HG02885 (cell line): ENCODE measurements at regions not wholly inside any gene's neighbourhood (a gene's known extent, or its start where the extent isn't known, plus 50 kb on each side); places are given as distances from the start of the nearest gene placed in this dataset.
"Not testable (repeated sequence)": the region's sequence is repeated elsewhere in the genome, so short reads cannot be mapped to it uniquely, and the experiment has no call there.

ENCODE experiments used
- ATAC-seq: cut with Tn5 transposase; IDR thresholded peaks from one replicate; pipeline ENCODE4 v1.9.1; 2021; ENCODE audit warnings: mild to moderate bottlenecking; ENCODE audit not compliant: unreplicated experiment, poor library complexity

DNA sequence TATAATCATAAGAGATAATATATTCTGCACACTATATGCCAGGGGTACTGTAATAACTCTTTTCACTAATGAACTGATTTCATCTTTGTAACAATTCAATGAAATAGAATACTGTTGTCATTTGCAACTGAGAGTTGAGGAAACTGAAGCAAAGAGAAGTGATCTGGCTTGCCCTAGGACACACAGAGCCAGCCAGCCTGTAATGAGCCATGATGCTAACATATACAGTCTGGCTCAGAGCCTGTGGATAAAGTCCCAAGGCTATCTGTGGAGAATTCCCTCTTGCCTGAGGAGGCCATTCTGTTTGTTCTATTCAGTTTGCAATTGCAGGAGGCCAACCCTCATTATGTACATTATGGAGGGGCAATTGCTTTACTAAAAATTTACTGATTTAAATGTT is 241.3 kb downstream of the CXCL12 start:
- ATAC-seq: no peak

DNA sequence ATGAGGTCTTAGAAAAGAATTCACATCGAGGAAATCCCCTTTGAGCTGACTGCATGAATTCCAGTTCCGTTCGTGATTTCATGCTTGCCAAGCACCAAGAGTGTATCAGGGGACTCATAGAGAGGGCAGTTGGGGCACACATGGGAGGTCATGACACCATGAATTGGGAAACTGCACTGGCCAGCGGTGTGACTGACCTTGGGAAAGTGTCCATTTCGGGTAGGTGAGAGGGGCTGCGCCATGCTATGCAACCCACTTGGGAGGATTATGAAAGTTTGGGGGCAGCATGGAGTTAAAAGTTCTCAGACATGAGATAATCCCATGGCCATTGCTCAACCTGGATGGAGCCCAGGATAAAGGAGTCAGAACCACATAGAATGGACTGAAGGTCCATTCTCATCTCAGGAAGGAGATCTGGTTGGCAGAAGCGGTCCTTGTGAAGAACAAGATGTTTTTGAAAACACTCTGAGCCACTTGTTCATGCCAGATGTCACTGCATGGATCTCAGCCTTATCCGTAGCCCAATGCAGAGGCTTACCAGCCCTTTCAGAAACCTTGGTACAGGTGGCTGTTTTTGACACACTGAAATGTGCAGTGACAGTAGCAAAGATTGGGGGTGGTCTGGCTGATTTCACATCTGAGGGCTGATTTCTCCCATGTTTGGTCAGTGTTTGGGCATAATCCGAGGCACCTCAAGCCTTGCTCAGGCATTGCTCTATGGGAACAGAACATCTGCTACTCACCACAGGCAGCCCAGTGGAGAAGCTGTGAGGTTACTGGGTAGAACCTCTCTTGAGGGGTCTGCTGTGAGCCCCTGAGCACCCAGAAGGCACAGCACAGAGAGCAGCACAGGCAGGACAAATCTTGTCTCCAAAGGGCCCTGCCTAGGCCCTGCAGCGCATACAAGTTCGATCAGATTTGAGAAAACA is 252.3 kb downstream of the CXCL12 start:
- no peak for ATAC-seq

DNA sequence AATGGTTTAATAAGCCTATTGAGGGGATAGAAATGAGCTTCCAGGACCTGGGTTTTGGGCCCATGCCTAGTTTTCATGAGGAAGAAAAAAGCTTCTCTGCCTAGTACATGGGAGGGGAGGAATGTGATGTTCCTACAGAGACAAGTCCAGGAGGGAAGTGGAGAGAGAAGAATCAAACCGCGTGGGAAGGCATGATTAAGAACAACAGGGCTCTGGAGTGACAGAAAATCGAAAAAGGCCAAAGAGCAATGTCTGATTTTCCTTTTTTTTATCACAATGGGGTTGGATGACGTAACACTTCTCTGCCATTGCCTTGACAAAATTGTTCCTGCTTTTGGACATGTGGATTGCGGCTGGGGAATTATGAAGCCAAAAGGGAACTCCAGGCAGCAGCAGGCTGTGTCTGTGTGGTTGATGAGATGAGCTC is 258.6 kb downstream of the CXCL12 start:
- no peak for ATAC-seq

DNA sequence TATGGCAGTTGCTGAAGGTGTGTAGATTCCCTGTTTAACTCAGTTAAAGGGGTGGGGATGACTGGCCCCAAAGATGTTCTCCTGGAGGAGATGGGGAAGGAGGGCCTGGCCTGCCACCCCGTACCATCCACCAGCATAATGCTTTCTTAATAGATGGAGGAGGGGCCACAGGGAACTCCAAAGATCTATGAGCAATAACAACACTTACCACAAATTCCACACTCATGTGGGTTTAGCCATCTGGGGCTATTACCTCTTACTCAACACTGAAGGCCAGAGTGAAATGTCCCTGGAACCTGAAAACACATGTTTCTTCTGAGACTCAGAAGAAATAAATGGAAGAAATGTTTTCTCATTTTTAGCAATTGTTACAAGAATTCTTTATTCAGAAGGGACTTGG is 259.0 kb downstream of the CXCL12 start:
- ATAC-seq: no peak

DNA sequence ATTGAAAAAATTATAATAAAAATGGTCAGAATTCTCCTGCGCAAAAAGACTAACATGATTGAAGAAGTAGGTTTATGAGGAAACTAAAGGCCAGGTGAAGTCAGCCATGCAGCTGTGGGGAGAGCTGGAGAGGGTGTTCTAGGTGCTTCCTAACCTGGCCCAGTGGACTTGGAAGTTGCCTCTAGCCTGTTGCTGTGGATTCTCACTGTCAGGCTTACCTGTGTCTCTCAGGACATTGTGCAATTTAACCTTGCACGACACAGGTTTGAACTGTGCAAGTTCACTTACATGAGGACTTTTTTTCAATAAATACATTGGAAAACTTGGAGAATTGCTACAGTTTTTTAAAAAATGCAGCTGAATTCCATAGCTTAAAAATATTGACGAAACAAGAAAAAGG is 266.4 kb downstream of the CXCL12 start:
- ATAC-seq: no peak

DNA sequence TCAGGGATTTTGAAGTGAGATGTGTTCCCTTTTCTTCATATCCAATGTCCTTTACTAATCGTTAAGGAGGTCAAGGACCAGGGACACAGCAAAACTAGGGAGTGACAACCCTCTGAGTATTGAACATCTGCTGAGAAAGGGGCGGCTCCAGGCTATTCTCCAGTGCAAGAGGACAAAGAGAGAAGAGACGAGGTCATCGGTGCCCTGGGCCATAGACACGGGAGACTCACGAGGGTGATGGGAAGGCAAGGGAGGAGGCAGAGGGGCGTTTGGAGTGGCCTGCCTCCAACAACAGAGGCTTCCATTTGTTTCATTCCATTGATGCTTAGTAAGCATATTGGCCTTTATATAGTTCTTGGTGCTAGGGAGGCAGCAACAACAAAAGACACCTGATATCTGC is 268.4 kb downstream of the CXCL12 start:
- ATAC-seq: no peak

DNA sequence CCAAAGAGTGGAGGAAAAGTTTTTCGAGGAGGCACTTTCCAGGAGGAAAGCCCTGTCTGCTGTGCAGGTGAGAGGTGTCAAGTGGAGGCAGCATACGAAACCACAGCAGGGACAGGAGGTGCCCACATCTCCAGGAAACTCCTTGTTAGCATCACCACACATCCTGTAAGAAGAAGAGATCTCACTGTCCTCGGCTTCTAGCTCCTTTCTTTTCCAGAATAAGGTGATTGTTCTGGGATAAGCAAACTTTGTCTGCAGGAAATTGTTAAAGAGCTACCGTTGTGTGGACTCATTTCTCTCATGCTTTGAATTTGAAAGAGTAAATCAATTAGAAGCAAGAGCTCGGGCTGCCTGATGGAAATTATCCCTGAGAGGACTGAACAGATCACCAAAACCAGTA is 269.4 kb downstream of the CXCL12 start:
- ATAC-seq: no peak

DNA sequence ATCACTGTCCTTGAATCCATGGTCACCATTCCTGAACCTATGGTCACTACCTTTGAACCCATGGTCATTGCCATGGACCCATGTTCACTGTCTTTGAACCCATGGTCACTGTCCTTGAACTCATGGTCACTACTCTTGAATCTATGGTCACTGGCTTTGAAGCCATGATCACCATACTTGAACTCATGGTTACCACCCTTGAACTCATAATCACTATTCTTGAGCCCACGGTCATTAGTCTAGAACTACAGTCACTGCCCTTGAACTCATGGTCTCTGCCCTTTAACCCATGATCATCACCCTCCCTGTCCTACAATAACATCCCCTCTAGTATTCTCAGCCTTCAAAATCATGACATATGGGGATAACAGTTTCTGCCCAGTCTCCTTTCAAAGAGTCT is 270.5 kb downstream of the CXCL12 start:
- no peak for ATAC-seq

DNA sequence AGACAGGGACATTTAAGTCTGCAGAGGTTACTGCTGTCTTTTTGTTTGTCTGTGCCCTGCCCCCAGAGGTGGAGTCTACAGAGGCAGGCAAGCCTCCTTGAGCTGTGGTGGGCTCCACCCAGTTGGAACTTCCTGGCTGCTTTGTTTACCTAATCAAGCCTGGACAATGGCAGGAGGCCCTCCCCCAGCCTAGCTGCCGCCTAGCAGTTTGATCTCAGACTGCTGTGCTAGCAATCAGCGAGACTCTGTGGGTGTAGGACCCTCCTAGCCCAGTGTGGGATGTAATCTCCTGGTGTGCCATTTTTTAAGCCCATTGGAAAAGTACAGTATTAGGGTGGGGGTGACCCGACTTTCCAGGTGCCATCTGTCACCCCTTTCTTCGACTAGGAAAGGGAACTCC is 272.6 kb downstream of the CXCL12 start:
- not testable (repeated sequence) for ATAC-seq

DNA sequence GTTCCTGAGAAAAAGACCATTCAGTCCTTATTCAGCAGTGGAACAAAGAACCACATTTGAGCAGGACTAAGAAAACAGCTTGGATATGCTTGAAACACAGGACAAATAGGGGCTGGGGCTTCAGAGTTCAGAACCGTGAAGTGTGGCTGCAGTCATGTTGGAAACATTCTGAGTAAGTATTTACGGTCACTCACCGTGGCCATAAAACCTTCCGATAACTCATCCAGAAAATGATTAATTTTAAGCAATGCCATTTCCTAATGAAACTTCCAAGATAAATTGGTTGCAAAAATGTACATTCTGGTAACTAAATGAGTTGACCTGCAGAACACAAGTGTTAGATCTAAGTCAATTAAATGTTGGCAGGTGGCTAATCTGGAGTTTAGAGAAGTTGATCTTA is 279.2 kb downstream of the CXCL12 start:
- ATAC-seq: no peak

DNA sequence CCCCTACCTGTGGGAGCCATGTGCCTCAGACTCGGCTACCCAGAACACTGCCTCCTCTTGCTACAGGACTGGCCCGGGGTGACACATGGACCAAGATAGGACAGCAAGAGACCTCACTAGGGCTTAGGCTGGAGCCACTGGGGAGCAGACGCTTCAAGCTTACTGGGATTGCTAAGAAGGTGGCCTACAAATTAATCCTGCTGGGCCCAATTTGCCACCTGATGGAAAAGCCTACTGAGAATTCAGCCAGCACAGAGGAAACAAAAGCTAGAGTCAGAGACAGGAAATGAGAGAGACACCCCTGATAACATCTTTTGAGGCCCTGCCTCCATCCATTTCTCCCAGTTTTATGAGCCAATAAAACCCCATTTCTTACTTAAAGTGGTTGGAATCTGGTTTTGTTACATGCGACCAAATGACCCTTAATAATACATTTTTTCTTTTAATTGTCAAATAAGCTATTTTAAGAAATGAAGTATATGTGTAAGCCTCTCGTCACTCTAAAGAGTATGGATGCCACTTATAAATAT is 282.1 kb downstream of the CXCL12 start:
- no peak for ATAC-seq

DNA sequence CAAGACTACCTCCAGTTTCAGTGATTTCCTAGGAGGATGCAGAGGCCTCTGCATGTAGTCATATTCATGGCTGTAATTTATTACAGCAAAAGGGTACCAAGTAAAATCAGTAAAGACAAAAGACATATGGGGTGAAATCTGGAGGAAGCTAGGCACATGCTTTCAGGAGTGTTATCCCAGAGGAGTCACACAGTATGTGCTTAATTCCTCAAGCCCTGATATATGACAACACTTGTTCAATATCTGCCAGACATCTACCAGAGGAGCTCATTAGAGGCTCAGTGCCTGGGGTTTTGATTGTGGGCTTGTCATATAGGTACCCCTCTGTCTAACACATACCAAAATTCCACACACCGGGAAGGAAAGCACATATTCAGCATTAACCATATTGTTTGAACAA is 283.8 kb downstream of the CXCL12 start:
- ATAC-seq: no peak

DNA sequence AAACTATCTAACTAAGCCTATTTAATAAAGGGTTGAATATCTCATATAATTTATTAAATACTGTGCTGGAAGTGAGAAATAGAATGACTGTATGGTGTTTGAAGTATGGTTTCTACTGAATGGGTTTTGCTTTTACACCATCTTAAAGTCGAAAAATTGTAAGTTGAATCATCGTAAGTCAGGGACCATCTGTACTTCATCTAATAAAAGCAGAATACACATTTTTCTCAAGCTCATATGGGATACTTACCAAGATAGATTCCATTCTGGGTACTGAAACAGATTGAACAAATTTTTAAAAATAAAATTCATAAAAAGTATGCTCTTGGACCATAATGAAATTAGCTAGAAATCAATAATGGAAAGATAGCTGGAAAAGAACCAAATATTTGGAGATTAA is 285.4 kb downstream of the CXCL12 start:
- ATAC-seq: no peak

DNA sequence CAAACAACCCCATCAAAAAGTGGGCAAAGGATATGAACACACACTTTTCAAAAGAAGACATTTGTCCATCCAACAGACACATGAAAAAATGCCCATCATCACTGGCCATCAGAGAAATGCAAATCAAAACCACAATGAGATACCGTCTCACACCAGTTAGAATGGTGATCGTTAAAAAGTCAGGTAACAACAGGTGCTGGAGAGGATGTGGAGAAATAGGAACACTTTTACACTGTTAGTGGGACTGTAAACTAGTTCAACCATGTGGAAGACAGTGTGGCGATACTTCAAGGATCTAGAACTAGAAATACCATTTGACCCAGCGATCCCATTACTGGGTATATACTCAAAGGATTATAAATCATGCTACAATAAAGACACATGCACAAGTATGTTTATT is 288.7 kb downstream of the CXCL12 start:
- not testable (repeated sequence) for ATAC-seq

DNA sequence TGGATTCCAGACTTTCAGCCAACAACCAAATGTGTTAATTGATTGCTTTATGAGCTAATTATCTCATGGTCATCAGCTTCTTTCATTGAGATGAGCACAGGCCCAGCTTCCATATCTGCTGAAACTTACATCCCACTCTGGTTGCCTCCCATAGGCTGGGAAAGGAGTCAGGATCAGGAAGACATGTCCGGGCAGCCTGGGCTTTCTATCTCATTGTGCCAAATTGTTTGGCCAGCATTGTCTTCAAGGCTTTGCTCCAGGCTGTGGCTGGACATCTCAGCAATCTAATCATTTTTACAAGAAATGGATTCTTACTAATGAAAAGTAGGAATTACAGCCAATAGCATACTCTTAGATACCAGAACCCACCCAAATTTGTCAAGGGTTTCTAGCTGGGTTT is 295.2 kb downstream of the CXCL12 start:
- ATAC-seq: no peak

DNA sequence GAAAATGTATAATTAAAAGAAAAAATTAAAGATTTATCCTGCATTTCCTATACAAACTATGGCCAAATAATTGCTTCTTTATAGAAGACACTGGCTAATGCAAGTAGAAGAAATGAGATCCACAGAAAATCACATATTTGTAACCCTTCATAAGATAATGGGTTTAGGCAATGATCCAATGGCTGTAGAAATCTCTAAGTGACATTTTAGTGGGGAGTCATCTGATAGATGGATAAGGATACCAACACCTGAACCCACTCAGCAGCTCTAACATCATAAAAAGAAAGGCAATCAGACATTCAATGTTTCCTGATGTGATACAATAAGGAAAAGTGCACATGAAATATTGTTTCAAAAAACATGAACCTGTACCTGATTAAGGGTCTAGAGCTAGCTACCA is 297.5 kb downstream of the CXCL12 start:
- no peak for ATAC-seq

DNA sequence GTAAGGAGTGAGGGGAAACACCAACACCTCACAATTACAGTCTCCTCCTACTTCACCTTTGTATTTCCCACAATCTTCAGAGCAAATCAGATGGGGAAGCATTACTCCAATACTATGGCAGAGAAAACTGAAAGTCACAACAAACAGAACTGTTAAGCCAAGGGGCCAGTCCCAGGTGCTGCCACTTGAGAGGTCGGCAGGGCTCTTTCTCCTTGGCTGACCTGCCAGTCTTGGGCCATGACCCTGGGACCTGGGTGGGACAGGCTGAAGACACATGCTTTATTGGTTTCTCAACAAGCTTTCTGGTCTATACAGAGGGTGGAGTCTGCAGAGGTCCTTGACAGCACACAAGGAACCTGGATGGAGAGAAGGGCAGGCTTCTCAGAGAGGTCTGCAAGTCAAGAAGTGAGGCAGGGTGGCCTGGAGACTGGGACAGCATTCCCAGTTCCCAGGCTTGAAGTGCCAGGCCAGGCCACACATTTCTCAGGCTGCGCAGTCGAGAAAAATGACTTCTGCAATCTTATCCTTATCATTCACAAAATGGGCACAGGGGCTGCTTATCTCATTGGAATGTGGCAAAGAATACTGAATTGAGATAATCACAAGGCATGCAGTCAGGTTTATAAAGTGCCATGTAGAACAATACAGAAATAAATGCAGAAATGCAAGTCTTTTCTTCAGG is 301.0 kb downstream of the CXCL12 start:
- no peak for ATAC-seq

DNA sequence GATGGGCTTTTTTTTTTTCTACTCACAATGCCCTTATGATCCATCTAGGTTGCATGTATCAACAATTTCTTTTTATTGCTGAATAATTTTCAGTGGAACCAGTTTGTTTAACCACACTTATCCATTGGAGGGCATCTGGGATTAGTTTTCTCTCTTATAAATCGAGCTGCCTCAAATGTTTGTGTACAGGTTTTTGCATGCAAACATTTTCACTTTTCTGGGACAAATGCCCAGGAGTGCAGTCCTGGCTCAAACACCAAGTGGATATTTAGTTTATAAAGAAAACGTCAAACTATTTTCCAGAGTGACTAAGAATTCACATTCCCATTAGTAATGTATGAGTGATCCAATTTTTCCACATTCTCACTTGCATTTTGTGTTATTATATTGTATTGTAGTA is 313.4 kb downstream of the CXCL12 start:
- ATAC-seq: no peak

DNA sequence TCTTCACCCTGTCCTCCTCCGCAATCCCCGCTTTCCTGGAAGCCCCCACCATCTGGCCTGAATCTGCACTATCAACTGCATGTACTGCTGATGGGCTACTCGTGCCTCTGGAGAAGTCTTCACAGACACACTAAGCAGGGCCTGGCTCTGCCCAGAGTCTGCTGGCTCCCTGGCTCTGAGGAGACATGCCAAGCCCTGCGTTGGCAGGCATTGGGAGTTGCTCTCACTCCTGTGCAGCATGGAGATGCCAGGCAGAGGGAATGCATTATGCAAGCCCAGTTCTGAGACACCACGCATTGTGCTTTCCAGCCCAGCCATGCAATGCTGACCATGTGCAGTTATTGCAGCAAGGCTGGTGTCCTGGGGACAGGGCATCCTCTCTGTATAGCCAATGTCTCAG is 314.6 kb downstream of the CXCL12 start:
- no peak for ATAC-seq

DNA sequence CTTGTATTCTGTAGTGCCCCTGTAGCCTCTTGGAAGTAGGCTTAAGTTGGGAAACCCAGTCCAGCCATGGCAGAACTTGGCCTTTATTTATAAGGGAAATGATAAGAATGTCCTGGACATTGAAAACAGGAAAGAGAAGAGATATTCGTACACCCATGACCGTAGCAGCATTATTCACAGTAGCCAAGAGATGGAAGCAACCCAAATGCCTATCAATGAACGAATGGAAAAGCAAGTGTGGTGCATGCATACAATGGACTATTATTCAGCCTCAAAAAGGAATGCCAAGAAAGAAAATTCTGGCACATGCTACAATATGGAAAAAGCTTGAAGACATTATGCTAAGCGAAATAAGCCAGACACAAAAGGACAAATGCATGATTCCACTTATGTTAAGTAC is 315.3 kb downstream of the CXCL12 start:
- ATAC-seq: no peak

DNA sequence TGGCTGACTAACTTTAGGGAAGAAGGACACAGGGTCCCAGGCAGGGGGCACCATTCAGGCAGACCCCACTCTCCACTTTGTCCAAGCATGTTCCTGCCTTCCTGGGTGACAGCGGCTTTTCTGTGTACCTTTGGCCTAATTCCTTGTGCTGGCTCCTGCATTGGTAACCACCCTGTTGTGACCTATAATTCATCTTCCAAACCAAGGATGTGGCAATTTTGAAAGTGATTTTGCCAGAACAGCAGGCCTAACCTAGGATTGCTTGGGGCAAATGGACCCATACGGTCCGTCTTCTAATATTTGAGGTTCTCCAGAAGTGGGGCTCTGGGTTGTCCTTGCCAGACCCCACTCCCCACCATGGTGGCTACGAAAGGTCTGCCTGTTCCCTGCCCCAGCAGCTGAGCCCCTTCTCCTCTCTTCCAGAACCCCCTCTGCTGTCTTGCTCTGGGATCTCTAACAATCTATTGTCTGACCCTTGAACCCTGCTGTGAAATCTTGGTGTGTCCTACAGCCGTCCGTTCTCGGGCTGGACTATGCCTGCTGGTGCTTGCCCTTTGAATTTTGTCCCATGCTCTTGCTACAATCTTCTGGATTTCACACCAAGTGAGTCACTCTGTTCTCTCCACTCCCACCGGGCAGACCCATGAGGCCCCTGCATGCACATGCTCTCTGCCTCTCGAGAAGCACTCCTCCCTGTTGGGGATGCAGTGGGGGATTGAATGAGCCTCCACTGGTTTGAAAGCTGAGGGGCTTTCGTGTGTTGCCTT is 316.0 kb downstream of the CXCL12 start:
- ATAC-seq: no peak
